Gastrocnemius medialis (tissue), 4 donors: ENCODE measurements at regions not wholly inside any gene's neighbourhood (a gene's known extent, or its start where the extent isn't known, plus 50 kb on each side); places are given as distances from the start of the nearest gene placed in this dataset.

Experiments used
- CTCF ChIP-seq, 5 experiments: fragments of 450-650 bp in 3 of 5; fragments of 200-600 bp in 2 of 5; sonication (generic) in 2 of 5; IDR thresholded peaks in 4 of 5; conservative IDR thresholded peaks in 1 of 5; 1 replicate in 4 of 5; 2 replicates in 1 of 5; pipeline ENCODE4 v1.5.1; 2016 to 2019; ENCODE audit warnings: antibody characterized with exemption in 5 of 5, mild to moderate bottlenecking in 3 of 5, moderate library complexity in 3 of 5
- POLR2A ChIP-seq, 2 donors: fragments of 450-650 bp; IDR thresholded peaks; one replicate each; pipeline ENCODE4 v1.6.1; 2017; ENCODE audit warnings: antibody characterized with exemption in 2 of 2, mild to moderate bottlenecking in 2 of 2, moderate library complexity in 2 of 2

GRCh38 chrX:104310090-104310489 lies 55.4 kb upstream of the ESX1 start:
- TF ChIP-seq CTCF (IDR thresholded peaks at IDR 0.05 in 4 of 5, conservative IDR thresholded peaks at IDR 0.05 in 1 of 5) (no peak), POLR2A (IDR thresholded peaks at IDR 0.05) (no peak)
